Parathyroid adenoma (tissue), 2 donors: ENCODE measurements at regions not wholly inside any gene's neighbourhood (a gene's known extent, or its start where the extent isn't known, plus 50 kb on each side); places are given as distances from the start of the nearest gene placed in this dataset.
"Not testable (repeated sequence)": the region's sequence is repeated elsewhere in the genome, so short reads cannot be mapped to it uniquely, and the experiment has no call there.

Experiments used
- H2AFZ ChIP-seq: fragments of 300-600 bp; sonication (generic); one replicate; pipeline ENCODE4 v1.7.0; 2017; ENCODE audit warnings: antibody characterized with exemption, mild to moderate bottlenecking
- H3K27ac ChIP-seq: fragments of 300-600 bp; sonication (generic); one replicate; pipeline ENCODE4 v1.7.0; 2017
- H3K27me3 ChIP-seq: fragments of 300-600 bp; sonication (generic); one replicate; pipeline ENCODE4 v1.7.0; 2017; ENCODE audit warnings: low read length; ENCODE audit not compliant: control insufficient read depth, insufficient read depth
- H3K36me3 ChIP-seq: fragments of 300-600 bp; sonication (generic); one replicate; pipeline ENCODE4 v1.7.0; 2017; ENCODE audit warnings: low read length; ENCODE audit not compliant: control insufficient read depth, insufficient read depth
- H3K4me1 ChIP-seq: fragments of 300-600 bp; sonication (generic); one replicate; pipeline ENCODE4 v1.7.0; 2017; ENCODE audit warnings: control low read depth
- H3K4me2 ChIP-seq: fragments of 300-600 bp; sonication (generic); one replicate; pipeline ENCODE4 v1.7.0; 2017; ENCODE audit warnings: low read length
- H3K4me3 ChIP-seq: fragments of 300-600 bp; sonication (generic); one replicate; pipeline ENCODE4 v1.7.0; 2017; ENCODE audit warnings: low read depth, low read length
- H3K79me2 ChIP-seq: fragments of 300-600 bp; sonication (generic); one replicate; pipeline ENCODE4 v1.7.0; 2017; ENCODE audit warnings: control low read depth
- H3K9ac ChIP-seq: fragments of 300-600 bp; sonication (generic); one replicate; pipeline ENCODE4 v1.7.0; 2017; ENCODE audit warnings: mild to moderate bottlenecking
- H3K9me3 ChIP-seq: fragments of 300-600 bp; sonication (generic); one replicate; pipeline ENCODE4 v1.7.0; 2017; ENCODE audit warnings: low read length; ENCODE audit not compliant: control insufficient read depth
- CTCF ChIP-seq: fragments of 300-600 bp; sonication (generic); IDR thresholded peaks from one replicate; pipeline ENCODE4 v1.7.0; 2017; ENCODE audit warnings: antibody characterized with exemption, mild to moderate bottlenecking
- donor health status: primary hyperparathyroidism.

DNA sequence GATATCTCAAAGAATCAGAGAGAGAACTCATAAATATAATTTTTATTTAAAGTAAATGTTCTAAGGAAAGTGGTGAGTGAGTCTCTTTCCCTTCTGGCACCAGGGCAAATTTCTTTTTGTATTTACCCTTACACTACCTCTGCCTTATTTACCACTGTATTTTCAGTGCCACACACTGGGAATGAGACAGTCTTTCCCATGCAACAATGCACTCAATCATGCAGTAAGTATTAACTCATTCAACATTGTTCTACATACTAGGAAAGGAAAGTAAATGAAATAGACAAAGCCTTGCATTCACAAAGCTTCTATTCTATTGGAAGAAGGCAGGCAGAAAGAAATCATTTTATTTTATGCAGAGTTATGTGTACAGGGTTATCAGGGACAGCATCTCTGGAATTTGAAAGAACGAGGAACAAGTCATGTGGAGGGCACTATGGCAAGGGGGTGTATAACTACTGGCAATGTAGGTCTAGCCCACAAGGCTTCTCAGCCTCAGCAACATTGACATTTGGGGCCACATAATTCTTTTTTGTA is 129.8 kb upstream of the PRDX6 start:
- Histone ChIP-seq H3K79me2 (no peaks in the 10 kb centered on the region), H3K4me1 (no peaks in the 10 kb centered on the region), H2AFZ (no peak overlapping the region), H3K9ac (no peak overlapping the region), H3K4me2 (no peak overlapping the region), H3K27ac (no peak overlapping the region), H3K36me3 (no peaks in the 10 kb centered on the region), H3K9me3 (no peaks in the 10 kb centered on the region), H3K27me3 (no peaks in the 10 kb centered on the region), H3K4me3 (no peak overlapping the region)
- TF ChIP-seq CTCF = no peak

- not testable (repeated sequence) for H3K36me3 ChIP-seq, H3K4me2 ChIP-seq, H3K4me1 ChIP-seq, H3K27ac ChIP-seq, H3K79me2 ChIP-seq, H3K9me3 ChIP-seq, H2AFZ ChIP-seq, H3K4me3 ChIP-seq, H3K27me3 ChIP-seq, H3K9ac ChIP-seq
These were observed 124.5 kb upstream of the PRDX6 start for GRCh38 chr1:173352635-173353034.

DNA sequence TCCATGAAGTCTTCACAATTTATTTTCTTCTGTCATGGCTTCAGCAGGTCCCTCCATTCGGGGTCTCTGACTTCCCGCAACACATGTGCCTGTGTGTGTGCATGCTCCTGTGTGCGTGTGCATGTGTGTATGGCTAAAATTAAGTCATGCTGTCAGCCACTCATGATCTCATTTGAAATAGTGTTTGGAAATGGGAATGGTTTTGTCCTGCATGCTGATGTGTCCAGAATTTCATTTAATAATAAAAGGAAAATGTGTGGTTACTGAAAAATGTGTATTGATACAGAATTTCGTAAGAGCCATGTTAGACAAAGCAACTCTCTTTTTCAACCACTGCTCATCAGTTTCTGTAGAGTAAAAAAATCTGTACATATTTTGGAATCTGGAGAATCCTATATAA is 123.8 kb upstream of the PRDX6 start:
- no peaks in the 10 kb centered on the region for H3K4me1 ChIP-seq
- no peak for TF ChIP-seq CTCF
- H3K9ac ChIP-seq = no peak overlapping the region
- H3K36me3 ChIP-seq = no peaks in the 10 kb centered on the region
- no peak overlapping the region for H3K27ac ChIP-seq
- no peak overlapping the region for H3K4me2 ChIP-seq
- no peaks in the 10 kb centered on the region for H3K27me3 ChIP-seq
- no peaks in the 10 kb centered on the region for H3K79me2 ChIP-seq
- no peaks in the 10 kb centered on the region for H3K9me3 ChIP-seq
- H3K4me3 ChIP-seq = no peak overlapping the region
- no peak overlapping the region for H2AFZ ChIP-seq

DNA sequence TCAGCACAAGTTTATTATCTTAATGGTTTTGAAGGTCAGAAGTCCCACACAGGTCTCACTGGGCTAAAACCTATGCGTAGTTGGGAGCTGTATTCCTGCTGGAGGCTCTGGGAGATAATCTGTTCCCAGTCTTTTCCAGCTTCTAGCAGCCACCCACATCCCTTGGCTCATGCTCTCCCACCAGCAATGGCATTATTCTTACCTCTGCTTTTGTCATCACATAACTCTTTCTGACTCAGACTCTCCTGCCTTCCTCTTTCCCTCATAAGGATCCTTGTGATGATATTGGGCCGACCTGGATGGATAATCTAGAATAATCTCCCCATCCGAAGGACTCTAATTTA is 122.2 kb upstream of the PRDX6 start:
- no peak for TF ChIP-seq CTCF
- Histone ChIP-seq H3K27me3 (no peaks in the 10 kb centered on the region), H3K4me1 (no peaks in the 10 kb centered on the region), H3K79me2 (no peaks in the 10 kb centered on the region), H3K9me3 (no peaks in the 10 kb centered on the region), H3K4me3 (no peak overlapping the region), H3K9ac (no peak overlapping the region), H2AFZ (no peak overlapping the region), H3K4me2 (no peak overlapping the region), H3K27ac (no peak overlapping the region), H3K36me3 (no peaks in the 10 kb centered on the region)

- no peak for TF ChIP-seq CTCF
- no peak overlapping the region for H3K4me2 ChIP-seq
- no peak overlapping the region for H3K27ac ChIP-seq
- no peaks in the 10 kb centered on the region for H3K9me3 ChIP-seq
- no peaks in the 10 kb centered on the region for H3K79me2 ChIP-seq
- H2AFZ ChIP-seq = no peak overlapping the region
- no peaks in the 10 kb centered on the region for H3K36me3 ChIP-seq
- H3K27me3 ChIP-seq = no peaks in the 10 kb centered on the region
- H3K9ac ChIP-seq = no peak overlapping the region
- H3K4me3 ChIP-seq = no peak overlapping the region
- no peaks in the 10 kb centered on the region for H3K4me1 ChIP-seq
These were observed 121.7 kb upstream of the PRDX6 start for GRCh38 chr1:173355281-173356031.
